HepG2 (cell line): ENCODE measurements at regions not wholly inside any gene's neighbourhood (a gene's known extent, or its start where the extent isn't known, plus 50 kb on each side); places are given as distances from the start of the nearest gene placed in this dataset.

Source experiments
- ATAC-seq: fragments of 200-7000 bp; cut with Tn5 transposase; 3 replicates; pipeline ENCODE4 v1.9.1; 2020; ENCODE audit warnings: mild to moderate bottlenecking, moderate library complexity
- BruUV-seq: library from RNA; stranded (reverse); fragments of 400-500 nt; replicated peaks from 2 replicates; lab custom pipeline; 2021; lab: Mats Ljungman, UMichigan
- CTCF ChIA-PET: fragments of 300-600 bp; formaldehyde crosslinking; extraction: SDS; loops from one replicate; lab custom pipeline; 2021; ENCODE audit warnings: low total read pairs, inconsistent platforms, low intra/inter-chr PET ratio; lab: Yijun Ruan, JAX
- POLR2A ChIA-PET: fragments of 350-600 bp; sonication (Branson Sonifier 250); formaldehyde crosslinking; loops from one replicate; lab custom pipeline; 2020; ENCODE audit warnings: antibody characterized with exemption, inconsistent platforms; lab: Yijun Ruan, JAX
- DNase-seq: peaks from one replicate; pipeline ENCODE4 v3.0.0-alpha.2; 2015; ENCODE audit warnings: low spot score
- FAIRE-seq: peaks from 3 replicates; lab custom pipeline; 2011; peaks lifted over from hg19 to GRCh38; lab: Jason Lieb, UNC
- H2AFZ ChIP-seq: one replicate; pipeline ENCODE4 v1.6.1; 2011; ENCODE audit warnings: low read length, inconsistent platforms
- H3K27ac ChIP-seq: fragments of 300-600 bp; 3 replicates; pipeline ENCODE4 v1.8.0; 2011; ENCODE audit warnings: mixed run types, mild to moderate bottlenecking, mixed read lengths, low read length, inconsistent platforms; ENCODE audit not compliant: insufficient read depth; ENCODE audit errors: extremely low read length
- H3K27me3 ChIP-seq, 2 experiments: fragments of 200-600 bp in 1 of 2; 2 replicates in 1 of 2; 3 replicates in 1 of 2; pipeline versions ENCODE4 v1.6.0 to v1.8.0; 2011; ENCODE audit warnings: low read length in 2 of 2, mild to moderate bottlenecking in 2 of 2, moderate library complexity in 2 of 2, inconsistent platforms in 1 of 2; ENCODE audit not compliant: insufficient read depth in 2 of 2, control insufficient read depth in 1 of 2
- H3K36me3 ChIP-seq, 2 experiments: fragments of 200-600 bp in 1 of 2; replicated peaks in 1 of 2; 2 replicates in 1 of 2; 3 replicates in 1 of 2; pipeline versions ENCODE4 v1.5.1 to v1.8.0; 2011; ENCODE audit warnings: low read length in 2 of 2, inconsistent platforms in 1 of 2; ENCODE audit not compliant: insufficient read depth in 2 of 2, control insufficient read depth in 1 of 2
- H3K4me1 ChIP-seq: 2 replicates; pipeline ENCODE4 v1.5.1; 2012; ENCODE audit warnings: low read length, inconsistent platforms; ENCODE audit not compliant: insufficient read depth
- H3K4me2 ChIP-seq: 2 replicates; pipeline ENCODE4 v1.6.0; 2011; ENCODE audit warnings: low read depth, low read length, inconsistent platforms
- H3K4me3 ChIP-seq, 3 experiments: fragments of 200-600 bp in 1 of 3; sonication (generic), shearing (Covaris generic) in 1 of 3; replicated peaks in 1 of 3; 2 replicates each; pipeline ENCODE4 v1.5.1; 2011 to 2016; ENCODE audit warnings: low read length in 3 of 3, inconsistent platforms in 2 of 3, low read depth in 2 of 3, mild to moderate bottlenecking in 2 of 3, control low read depth in 1 of 3, mixed read lengths in 1 of 3; ENCODE audit not compliant: insufficient read depth in 1 of 3
- H3K79me2 ChIP-seq: one replicate; pipeline ENCODE4 v1.6.1; 2011; ENCODE audit warnings: low read length, inconsistent platforms; ENCODE audit not compliant: insufficient read depth
- H3K9ac ChIP-seq: 2 replicates; pipeline ENCODE4 v1.6.0; 2011; ENCODE audit warnings: mild to moderate bottlenecking, low read depth, low read length, inconsistent platforms; ENCODE audit not compliant: insufficient read depth
- H3K9me3 ChIP-seq: 2 replicates; pipeline ENCODE4 v1.5.1; 2012; ENCODE audit warnings: mild to moderate bottlenecking, low read length
- H4K20me1 ChIP-seq: 2 replicates; pipeline ENCODE4 v1.6.0; 2011; ENCODE audit warnings: inconsistent platforms, mild to moderate bottlenecking, low read length, moderate library complexity; ENCODE audit not compliant: insufficient read depth
- ARID4A ChIP-seq: sonication (generic); formaldehyde crosslinking; IDR thresholded peaks from 2 replicates; pipeline ENCODE4 v1.5.0; 2020; ENCODE audit warnings: mild to moderate bottlenecking, missing genetic modification reagents, borderline replicate concordance
- ATF2 ChIP-seq: sonication (generic); formaldehyde crosslinking; IDR thresholded peaks from 2 replicates; pipeline ENCODE4 v1.4.0; 2020; ENCODE audit warnings: missing genetic modification reagents
- FLYWCH1 ChIP-seq: sonication (generic); formaldehyde crosslinking; IDR thresholded peaks from 2 replicates; pipeline ENCODE4 v1.8.1; 2023; ENCODE audit warnings: mild to moderate bottlenecking, missing genetic modification reagents
- KDM6A ChIP-seq: IDR thresholded peaks from 2 replicates; pipeline ENCODE4 v1.6.1; 2016; ENCODE audit warnings: low read depth
- SIN3B ChIP-seq: fragments of 150-350 bp; IDR thresholded peaks from 2 replicates; pipeline ENCODE4 v1.6.1; 2014; ENCODE audit warnings: low read length
- SMARCE1 ChIP-seq: fragments of 450-650 bp; IDR thresholded peaks from 2 replicates; pipeline ENCODE4 v1.6.1; 2017; ENCODE audit warnings: borderline replicate concordance
- SNAPC2 ChIP-seq: sonication (generic); formaldehyde crosslinking; IDR thresholded peaks from 2 replicates; pipeline ENCODE4 v1.8.1; 2022; ENCODE audit warnings: mild to moderate bottlenecking, missing genetic modification reagents
- SRSF4 ChIP-seq: fragments of 200-400 bp; formaldehyde crosslinking; IDR thresholded peaks from one replicate; pipeline ENCODE4 v1.6.1; 2018; ENCODE audit warnings: mild to moderate bottlenecking, low read depth, low read length, moderate library complexity; ENCODE audit not compliant: poor library complexity, severe bottlenecking
- ZBTB43 ChIP-seq: sonication (generic); formaldehyde crosslinking; conservative IDR thresholded peaks from 2 replicates; pipeline ENCODE4 v1.4.0; 2020; ENCODE audit warnings: missing genetic modification reagents
- ZC3H13 ChIP-seq: sonication (generic); formaldehyde crosslinking; IDR thresholded peaks from 2 replicates; pipeline ENCODE4 v1.8.1; 2023; ENCODE audit warnings: mild to moderate bottlenecking, missing genetic modification reagents, moderate library complexity
- ZNF276 ChIP-seq: sonication (generic); formaldehyde crosslinking; IDR thresholded peaks from 2 replicates; pipeline ENCODE4 v1.4.0; 2020; ENCODE audit warnings: mild to moderate bottlenecking, low read depth, missing genetic modification reagents
- ZNF354B ChIP-seq: sonication (generic); formaldehyde crosslinking; IDR thresholded peaks from 2 replicates; pipeline ENCODE4 v1.8.0; 2022; ENCODE audit warnings: mild to moderate bottlenecking, missing genetic modification reagents
- ZNF552 ChIP-seq: sonication (generic); formaldehyde crosslinking; IDR thresholded peaks from 2 replicates; pipeline ENCODE4 v1.9.0; 2022; ENCODE audit warnings: missing genetic modification reagents, mild to moderate bottlenecking, borderline replicate concordance
- WGBS: methylation state at CpG from one replicate; pipeline ENCODE4 v1.1.6; 2017; ENCODE audit warnings: low lambda C conversion rate; 5-methylcytosine and 5-hydroxymethylcytosine counted together
- in situ Hi-C: cut with HindIII; loops from 2 replicates; pipeline ENCODE4 v1.10.0; 2017; ENCODE audit warnings: low pct_unique_long_range_greater_than_20kb; ENCODE audit not compliant: extremely low pct_ligation_motif_present
- intact Hi-C: fragments of 100-400 bp; cut with micrococcal nuclease; formaldehyde crosslinking; loops from one replicate; pipeline ENCODE4 v1.10.0; 2022; ENCODE audit not compliant: unreplicated experiment

GRCh38 chr6:112695001-112695400 is 347.9 kb downstream of the RFPL4B start:
- no TSS peak for BruUV-seq
- CTCF ChIA-PET: no interaction called here
- intact Hi-C loops: no loop called here

More at GRCh38 chr6:112695001-112695400, 347.9 kb downstream of the RFPL4B start:
- ATAC-seq (no peak), FAIRE-seq (no peak), DNase-seq (no peak)
- POLR2A ChIA-PET: no interaction called here
- no peaks in the 10 kb centered on the region for H3K4me1 ChIP-seq
- H3K27me3 ChIP-seq: no peaks in the 10 kb centered on the region
- no peak overlapping the region for H3K4me2 ChIP-seq
- no peak for TF ChIP-seq ATF2
- TF ChIP-seq ZBTB43 (CRISPR knock-in tag): no peak
- TF ChIP-seq SMARCE1: no peak
- no peak for TF ChIP-seq FLYWCH1
- TF ChIP-seq SRSF4: no peak
- no peak for TF ChIP-seq ZC3H13
- TF ChIP-seq SNAPC2: no peak
- no peak for TF ChIP-seq ZNF354B
- TF ChIP-seq SIN3B: no peak
- TF ChIP-seq ZNF552 (CRISPR knock-in tag): no peak
- TF ChIP-seq ARID4A (CRISPR knock-in tag): no peak
- TF ChIP-seq KDM6A (CRISPR knock-in tag): no peak
- TF ChIP-seq ZNF276 (CRISPR knock-in tag): no peak
- H3K36me3 ChIP-seq: no peaks in the 10 kb centered on the region
- no peaks in the 10 kb centered on the region for H4K20me1 ChIP-seq
- no peak overlapping the region for H3K4me3 ChIP-seq
- in situ Hi-C loops: no loop called here
- H2AFZ ChIP-seq: no peak overlapping the region
- no peak overlapping the region for H3K9ac ChIP-seq
- no peaks in the 10 kb centered on the region for H3K79me2 ChIP-seq
- 43% methylated on average over 2 of the region's 2 CpGs for WGBS
- H3K27ac ChIP-seq: no peak overlapping the region
- no peaks in the 10 kb centered on the region for H3K9me3 ChIP-seq
